Activated B cell treated with CpG ODN at 0.5 μM for 24 hours (primary cell): ENCODE measurements at regions not wholly inside any gene's neighbourhood (a gene's known extent, or its start where the extent isn't known, plus 50 kb on each side); places are given as distances from the start of the nearest gene placed in this dataset.

Experiments used
- ATAC-seq: fragments of 200-7000 bp; cut with Tn5 transposase; one replicate; pipeline ENCODE4 v1.10.0; 2021; ENCODE audit warnings: low read depth, mild to moderate bottlenecking, moderate library complexity
- CTCF ChIA-PET: fragments of 350-600 bp; sonication (Branson Sonifier 250); formaldehyde crosslinking; loops from one replicate; lab custom pipeline; 2021; ENCODE audit warnings: antibody characterized with exemption; lab: Charles Lee
- POLR2A ChIA-PET: fragments of 350-600 bp; sonication (Branson Sonifier 250); formaldehyde crosslinking; loops from one replicate; lab custom pipeline; 2021; ENCODE audit warnings: antibody characterized with exemption; lab: Charles Lee
- DNase-seq: peaks from one replicate; pipeline ENCODE4 v3.0.0; 2022
- H3K27ac Mint-ChIP-seq: one replicate; pipeline ENCODE4 v1.8.0; 2020; ENCODE audit warnings: mixed read lengths
- H3K27me3 Mint-ChIP-seq: one replicate; pipeline ENCODE4 v1.8.0; 2021; ENCODE audit warnings: mixed read lengths
- H3K36me3 Mint-ChIP-seq: one replicate; pipeline ENCODE4 v1.8.0; 2021; ENCODE audit warnings: low read depth, mixed read lengths
- H3K4me1 Mint-ChIP-seq: one replicate; pipeline ENCODE4 v1.8.0; 2021; ENCODE audit warnings: mixed read lengths
- H3K4me3 Mint-ChIP-seq: one replicate; pipeline ENCODE4 v1.8.0; 2020; ENCODE audit warnings: mild to moderate bottlenecking, mixed read lengths
- H3K9me3 Mint-ChIP-seq: one replicate; pipeline ENCODE4 v1.8.0; 2020; ENCODE audit warnings: mixed read lengths
- CTCF ChIP-seq: fragments of 200-600 bp; IDR thresholded peaks from one replicate; pipeline ENCODE4 v1.8.0; 2022; ENCODE audit warnings: antibody characterized with exemption, mild to moderate bottlenecking
- intact Hi-C: fragments of 100-400 bp; cut with micrococcal nuclease; formaldehyde crosslinking; loops from one replicate; pipeline ENCODE4 v1.15.1; 2024

GRCh38 chr14:104303705-104304425 lies 165.5 kb downstream of the KIF26A start:
- intact Hi-C loops, result no loop called here
- Mint-ChIP-seq H3K4me1 (no peaks in the 10 kb centered on the region), H3K9me3 (no peaks in the 10 kb centered on the region), H3K27ac (no peak overlapping the region), H3K27me3 (no peaks in the 10 kb centered on the region), H3K4me3 (no peak overlapping the region), H3K36me3 (no peaks in the 10 kb centered on the region)
- ATAC-seq (no peak), DNase-seq (no peak)
- POLR2A ChIA-PET, result no interaction called here
- CTCF ChIA-PET, result no interaction called here
- TF ChIP-seq CTCF, result no peak

GRCh38 chr14:104304451-104305351 lies 166.3 kb downstream of the KIF26A start:
- DNase-seq, result no peak
- ChIA-PET CTCF (no interaction called here), POLR2A (no interaction called here)
- intact Hi-C loops, result no loop called here
- Mint-ChIP-seq H3K27ac (no peak overlapping the region), H3K27me3 (no peaks in the 10 kb centered on the region), H3K9me3 (no peaks in the 10 kb centered on the region), H3K4me3 (no peak overlapping the region), H3K36me3 (no peaks in the 10 kb centered on the region), H3K4me1 (no peaks in the 10 kb centered on the region)
- no peak for TF ChIP-seq CTCF
- no peak for ATAC-seq

GRCh38 chr14:104305511-104306449 lies 167.4 kb downstream of the KIF26A start:
- no peak for DNase-seq
- H3K27me3 Mint-ChIP-seq, result no peaks in the 10 kb centered on the region

GRCh38 chr14:104306450-104307040 lies 168.2 kb downstream of the KIF26A start:
- Mint-ChIP-seq H3K4me3 (no peak overlapping the region), H3K4me1 (no peaks in the 10 kb centered on the region), H3K27me3 (no peaks in the 10 kb centered on the region), H3K36me3 (no peaks in the 10 kb centered on the region), H3K27ac (no peak overlapping the region), H3K9me3 (peaks cover 3% of the 10 kb centered on the region)
- POLR2A ChIA-PET, result no interaction called here
- no peak for TF ChIP-seq CTCF
- no peak for ATAC-seq
- CTCF ChIA-PET, result no interaction called here
- DNase-seq, result no peak
- intact Hi-C loops, result no loop called here

More at GRCh38 chr14:104305511-104306449, 167.4 kb downstream of the KIF26A start:
- Mint-ChIP-seq H3K9me3 (no peaks in the 10 kb centered on the region), H3K27ac (no peak overlapping the region), H3K4me3 (no peak overlapping the region), H3K4me1 (no peaks in the 10 kb centered on the region), H3K36me3 (no peaks in the 10 kb centered on the region)
- intact Hi-C loops, result no loop called here
- CTCF ChIA-PET, result no interaction called here
- ATAC-seq, result no peak
- POLR2A ChIA-PET, result no interaction called here
- TF ChIP-seq CTCF, result no peak
